Smooth muscle cell (in vitro differentiated cells): ENCODE measurements at regions not wholly inside any gene's neighbourhood (a gene's known extent, or its start where the extent isn't known, plus 50 kb on each side); places are given as distances from the start of the nearest gene placed in this dataset.

Source experiments
- DNase-seq: peaks from one replicate; lab custom pipeline; 2025; ENCODE audit not compliant: unreplicated experiment; lab: John Stamatoyannopoulos, UW
- H2AFZ ChIP-seq: fragments of 200-600 bp; sonication (generic); 2 replicates; pipeline ENCODE4 v1.6.0; 2016; ENCODE audit warnings: antibody characterized with exemption, low read depth, mild to moderate bottlenecking
- H3F3A ChIP-seq: fragments of 200-600 bp; sonication (generic); 2 replicates; pipeline ENCODE4 v1.6.0; 2017; ENCODE audit warnings: antibody characterized with exemption, low read depth
- H3K27ac ChIP-seq: fragments of 200-600 bp; sonication (generic); 2 replicates; pipeline ENCODE4 v1.5.1; 2016; ENCODE audit warnings: low read depth, mild to moderate bottlenecking
- H3K27me3 ChIP-seq: fragments of 200-600 bp; sonication (generic); 2 replicates; pipeline ENCODE4 v1.6.1; 2016; ENCODE audit warnings: low read depth, mild to moderate bottlenecking
- H3K36me3 ChIP-seq: fragments of 200-600 bp; sonication (generic); 2 replicates; pipeline ENCODE4 v1.5.1; 2016; ENCODE audit warnings: low read depth
- H3K4me1 ChIP-seq: fragments of 200-600 bp; sonication (generic); 2 replicates; pipeline ENCODE4 v1.5.1; 2016; ENCODE audit warnings: low read depth
- H3K4me2 ChIP-seq: fragments of 200-600 bp; sonication (generic); 2 replicates; pipeline ENCODE4 v1.6.0; 2016; ENCODE audit warnings: mild to moderate bottlenecking
- H3K4me3 ChIP-seq: fragments of 200-600 bp; sonication (generic); 2 replicates; pipeline ENCODE4 v1.5.1; 2016; ENCODE audit warnings: mild to moderate bottlenecking
- H3K79me2 ChIP-seq: fragments of 200-600 bp; sonication (generic); 2 replicates; pipeline ENCODE4 v1.6.0; 2016; ENCODE audit warnings: low read depth, mild to moderate bottlenecking
- H3K9ac ChIP-seq: fragments of 200-600 bp; sonication (generic); 2 replicates; pipeline ENCODE4 v1.6.0; 2016; ENCODE audit warnings: low read depth
- H3K9me3 ChIP-seq: fragments of 200-600 bp; sonication (generic); replicated peaks from 2 replicates; pipeline ENCODE4 v1.5.1; 2016; ENCODE audit warnings: low read depth
- H4K20me1 ChIP-seq: fragments of 200-600 bp; sonication (generic); 2 replicates; pipeline ENCODE4 v1.6.0; 2016; ENCODE audit warnings: low read depth
- WGBS: methylation state at CpG from one replicate; pipeline ENCODE4 v1.1.7; 2016; ENCODE audit warnings: low lambda C conversion rate; 5-methylcytosine and 5-hydroxymethylcytosine counted together
- TF ChIP-seq, protein P1 (sequence below): fragments of 200-600 bp; sonication (generic); IDR thresholded peaks from 2 replicates; pipeline ENCODE4 v1.5.1; 2017; ENCODE audit warnings: borderline replicate concordance, mild to moderate bottlenecking, antibody characterized with exemption; ENCODE audit not compliant: insufficient read depth, poor library complexity, severe bottlenecking

DNA sequence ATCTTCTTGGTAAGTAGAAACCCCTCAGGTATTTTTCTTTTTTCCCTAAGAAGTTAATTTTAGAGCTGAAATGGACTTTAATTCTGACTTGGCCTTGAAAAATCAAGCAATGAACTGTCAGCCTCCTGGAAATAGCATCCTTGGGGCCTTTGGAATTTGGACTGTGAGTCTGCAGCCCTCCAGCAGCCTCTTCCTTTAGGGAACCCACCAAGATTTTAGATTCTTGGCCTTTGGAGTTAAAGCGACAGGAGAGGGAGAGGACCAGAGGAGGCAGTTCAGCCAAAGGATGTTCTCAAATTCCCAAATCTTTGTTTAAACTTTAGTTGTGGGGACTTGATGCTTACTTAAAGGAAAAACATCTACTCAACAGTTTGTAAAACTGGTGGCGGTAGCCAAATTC, 288.6 kb downstream of the AACS start:
- no peaks in the 10 kb centered on the region for H3K27me3 ChIP-seq
- WGBS: 100% methylated on average over 2 of the region's 2 CpGs
- H3K79me2 ChIP-seq: no peaks in the 10 kb centered on the region

GRCh38 chr12:125355614-125356013, 290.4 kb downstream of the AACS start:
- TF ChIP-seq, protein P1, sequence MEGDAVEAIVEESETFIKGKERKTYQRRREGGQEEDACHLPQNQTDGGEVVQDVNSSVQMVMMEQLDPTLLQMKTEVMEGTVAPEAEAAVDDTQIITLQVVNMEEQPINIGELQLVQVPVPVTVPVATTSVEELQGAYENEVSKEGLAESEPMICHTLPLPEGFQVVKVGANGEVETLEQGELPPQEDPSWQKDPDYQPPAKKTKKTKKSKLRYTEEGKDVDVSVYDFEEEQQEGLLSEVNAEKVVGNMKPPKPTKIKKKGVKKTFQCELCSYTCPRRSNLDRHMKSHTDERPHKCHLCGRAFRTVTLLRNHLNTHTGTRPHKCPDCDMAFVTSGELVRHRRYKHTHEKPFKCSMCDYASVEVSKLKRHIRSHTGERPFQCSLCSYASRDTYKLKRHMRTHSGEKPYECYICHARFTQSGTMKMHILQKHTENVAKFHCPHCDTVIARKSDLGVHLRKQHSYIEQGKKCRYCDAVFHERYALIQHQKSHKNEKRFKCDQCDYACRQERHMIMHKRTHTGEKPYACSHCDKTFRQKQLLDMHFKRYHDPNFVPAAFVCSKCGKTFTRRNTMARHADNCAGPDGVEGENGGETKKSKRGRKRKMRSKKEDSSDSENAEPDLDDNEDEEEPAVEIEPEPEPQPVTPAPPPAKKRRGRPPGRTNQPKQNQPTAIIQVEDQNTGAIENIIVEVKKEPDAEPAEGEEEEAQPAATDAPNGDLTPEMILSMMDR: no peak
- H3K4me3 ChIP-seq: no peak overlapping the region
- no peak for DNase-seq
- H3K27ac ChIP-seq: no peak overlapping the region
- H3K9ac ChIP-seq: no peak overlapping the region
- no peaks in the 10 kb centered on the region for H3K4me1 ChIP-seq
- no peak overlapping the region for H3K4me2 ChIP-seq
- no peak overlapping the region for H2AFZ ChIP-seq
- H3K79me2 ChIP-seq: no peaks in the 10 kb centered on the region
- H3K36me3 ChIP-seq: no peaks in the 10 kb centered on the region
- H4K20me1 ChIP-seq: no peaks in the 10 kb centered on the region
- no peaks in the 10 kb centered on the region for H3F3A ChIP-seq
- WGBS: 85% methylated on average over 7 of the region's 7 CpGs
- H3K27me3 ChIP-seq: no peaks in the 10 kb centered on the region
- H3K9me3 ChIP-seq: no peaks in the 10 kb centered on the region

More for the DNA sequence above, 288.6 kb downstream of the AACS start:
- Histone ChIP-seq H3K4me3 (no peak overlapping the region), H3K27ac (no peak overlapping the region), H4K20me1 (no peaks in the 10 kb centered on the region), H3K9ac (no peak overlapping the region), H3K4me1 (no peaks in the 10 kb centered on the region), H3F3A (no peaks in the 10 kb centered on the region), H3K9me3 (no peaks in the 10 kb centered on the region), H3K36me3 (no peaks in the 10 kb centered on the region), H2AFZ (no peak overlapping the region), H3K4me2 (no peak overlapping the region)
- TF ChIP-seq, protein P1: no peak
- no peak for DNase-seq

- Histone ChIP-seq H3K79me2 (no peaks in the 10 kb centered on the region), H2AFZ (no peak overlapping the region), H3K4me1 (no peaks in the 10 kb centered on the region), H3K4me3 (no peak overlapping the region), H3K9ac (no peak overlapping the region), H3K36me3 (no peaks in the 10 kb centered on the region), H4K20me1 (no peaks in the 10 kb centered on the region), H3K4me2 (no peak overlapping the region), H3F3A (no peaks in the 10 kb centered on the region), H3K27ac (no peak overlapping the region), H3K27me3 (no peaks in the 10 kb centered on the region), H3K9me3 (no peaks in the 10 kb centered on the region)
- no peak for DNase-seq
- TF ChIP-seq, protein P1: no peak
- WGBS: 90% methylated on average over 4 of the region's 4 CpGs
These were observed 290.9 kb downstream of the AACS start for GRCh38 chr12:125356111-125356510.

DNA sequence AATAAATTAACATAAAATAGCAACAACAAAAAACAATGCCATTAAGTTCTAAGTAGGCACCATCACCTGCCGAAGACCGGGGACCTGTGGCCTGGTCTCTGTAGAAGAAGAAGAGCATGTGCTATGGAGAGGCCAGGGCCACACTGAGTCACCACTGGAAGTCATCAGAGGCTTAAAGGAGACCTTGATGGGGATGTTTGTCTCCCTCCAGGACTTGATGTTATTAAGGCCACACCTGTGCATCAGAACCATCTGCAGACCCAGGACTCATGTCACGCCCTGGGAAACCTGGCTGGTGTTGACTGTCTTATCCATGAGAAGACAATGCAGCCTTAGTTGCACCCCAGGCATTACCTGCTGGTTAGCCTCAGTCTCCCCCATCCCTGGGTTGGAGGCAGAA, 292.3 kb downstream of the AACS start:
- H3K9me3 ChIP-seq: no peaks in the 10 kb centered on the region
- no peaks in the 10 kb centered on the region for H3K4me1 ChIP-seq
- no peaks in the 10 kb centered on the region for H4K20me1 ChIP-seq
- H3K27ac ChIP-seq: no peak overlapping the region
- no peaks in the 10 kb centered on the region for H3F3A ChIP-seq
- no peaks in the 10 kb centered on the region for H3K79me2 ChIP-seq
- no peak for DNase-seq
- no peak overlapping the region for H2AFZ ChIP-seq
- no peaks in the 10 kb centered on the region for H3K36me3 ChIP-seq
- no peaks in the 10 kb centered on the region for H3K27me3 ChIP-seq
- TF ChIP-seq, protein P1: no peak
- WGBS: 85% methylated on average over 3 of the region's 3 CpGs
- no peak overlapping the region for H3K4me2 ChIP-seq
- H3K9ac ChIP-seq: no peak overlapping the region
- H3K4me3 ChIP-seq: no peak overlapping the region
